ENCODE measurements at regions not wholly inside any gene's neighbourhood (a gene's known extent, or its start where the extent isn't known, plus 50 kb on each side); places are given as distances from the start of the nearest gene placed in this dataset.

DNA sequence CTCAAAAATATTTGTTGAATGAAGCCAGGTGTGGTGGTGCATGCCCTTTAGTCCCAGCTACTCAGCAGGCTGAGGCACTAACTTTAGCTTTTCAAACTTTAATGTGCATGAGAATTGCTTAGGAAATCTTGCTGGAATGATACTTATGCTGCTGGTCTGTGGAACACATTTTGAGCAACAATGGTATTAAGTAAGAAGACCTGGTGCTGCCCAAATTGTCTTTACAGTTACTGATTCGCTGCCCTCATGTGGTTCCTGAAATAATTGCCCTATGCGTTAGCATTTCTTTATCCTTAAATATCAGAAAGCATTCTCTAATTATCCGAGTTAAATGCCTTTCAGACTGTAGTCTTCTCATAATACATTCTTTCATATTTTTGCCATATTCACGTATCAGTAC lies 76.0 kb upstream of the SESTD1 start:
- TF ChIP-seq POLR2AphosphoS5 (IDR thresholded peaks at IDR 0.05; ENCODE audit: borderline replicate concordance, low read depth, low read length) (no peak), EZH2 (IDR thresholded peaks at IDR 0.05) (no peak), FOXP2 (optimal IDR thresholded peaks at IDR 0.05; ENCODE audit: control extremely low read depth, extremely low read length, insufficient read depth) (no peak)

Data from SK-N-MC (cell line).